Medulla oblongata (tissue), 1 donor: ENCODE measurements at regions not wholly inside any gene's neighbourhood (a gene's known extent, or its start where the extent isn't known, plus 50 kb on each side); places are given as distances from the start of the nearest gene placed in this dataset.
"Not testable (repeated sequence)": the region's sequence is repeated elsewhere in the genome, so short reads cannot be mapped to it uniquely, and the experiment has no call there.

ENCODE experiments used
- DNase-seq: peaks from one replicate; pipeline ENCODE4 v3.0.0-alpha.2; 2015; ENCODE audit errors: extremely low spot score

DNA sequence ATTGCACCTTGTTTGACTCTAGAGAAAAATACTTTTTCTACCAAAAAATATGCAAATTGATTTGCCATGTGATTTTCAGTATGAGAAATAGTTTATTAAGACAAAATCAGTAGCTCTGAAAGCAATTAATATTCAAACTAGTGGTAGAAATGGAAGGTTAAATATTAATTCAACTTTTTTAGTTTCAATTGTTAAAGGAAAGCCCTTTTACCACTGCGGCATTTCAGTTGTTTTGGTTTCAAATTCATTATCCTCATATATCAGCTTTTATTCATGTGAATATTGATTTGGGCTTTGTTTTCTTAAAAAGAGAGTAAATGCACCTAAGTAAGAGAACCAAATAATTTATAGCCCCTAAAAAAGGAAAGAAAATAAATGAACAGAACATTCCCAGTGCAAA, 660.6 kb upstream of the CHD1 start:
- no peak for DNase-seq

- no peak for DNase-seq
These were observed 659.2 kb upstream of the CHD1 start for GRCh38 chr5:99587983-99588382.

DNA sequence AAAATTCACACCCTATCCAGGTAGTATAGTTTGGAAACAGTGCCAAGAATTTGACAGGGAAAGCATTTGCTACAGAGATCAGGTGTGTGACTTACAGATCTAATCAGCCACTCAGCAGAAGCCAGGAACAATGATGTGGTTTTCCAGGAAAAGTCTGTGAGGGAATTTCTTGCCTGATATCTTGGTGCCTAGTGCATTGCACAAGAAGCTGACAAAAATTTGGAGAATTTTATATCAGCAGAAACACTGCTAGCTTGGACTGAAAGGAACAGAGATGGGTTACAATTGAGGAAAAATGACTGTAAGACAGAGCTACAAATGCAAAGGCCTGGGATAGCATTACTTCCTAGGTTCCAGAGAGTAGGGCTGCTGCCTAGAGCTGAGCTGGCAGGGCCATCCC, 658.1 kb upstream of the CHD1 start:
- no peak for DNase-seq

GRCh38 chr5:99581204-99581603, 652.4 kb upstream of the CHD1 start:
- not testable (repeated sequence) for DNase-seq

- not testable (repeated sequence) for DNase-seq
These were observed 634.3 kb upstream of the CHD1 start for GRCh38 chr5:99562937-99563627.

- DNase-seq, result no peak
These were observed 624.5 kb upstream of the CHD1 start for GRCh38 chr5:99553211-99553810.

DNA sequence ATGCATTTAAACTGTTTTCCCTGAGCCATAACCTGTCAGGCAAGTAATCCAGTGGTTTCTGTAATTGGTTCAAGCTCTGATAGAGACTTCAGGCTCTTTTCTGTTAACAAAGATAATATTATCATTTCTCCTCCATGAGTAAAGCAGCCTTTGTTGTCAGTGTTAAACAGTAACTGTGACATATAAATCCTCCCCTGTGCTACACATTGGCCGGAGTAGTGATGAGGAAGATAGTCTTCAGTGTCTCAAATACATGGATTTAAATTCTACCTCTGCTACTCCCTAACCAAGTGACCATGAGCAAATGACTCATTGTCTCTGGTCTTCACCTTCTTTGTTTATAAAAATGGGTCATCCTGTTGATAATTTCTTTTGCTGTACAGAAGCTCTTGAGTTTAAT, 615.5 kb upstream of the CHD1 start:
- no peak for DNase-seq

- DNase-seq, result no peak
These were observed 615.0 kb upstream of the CHD1 start for GRCh38 chr5:99543841-99544240.

DNA sequence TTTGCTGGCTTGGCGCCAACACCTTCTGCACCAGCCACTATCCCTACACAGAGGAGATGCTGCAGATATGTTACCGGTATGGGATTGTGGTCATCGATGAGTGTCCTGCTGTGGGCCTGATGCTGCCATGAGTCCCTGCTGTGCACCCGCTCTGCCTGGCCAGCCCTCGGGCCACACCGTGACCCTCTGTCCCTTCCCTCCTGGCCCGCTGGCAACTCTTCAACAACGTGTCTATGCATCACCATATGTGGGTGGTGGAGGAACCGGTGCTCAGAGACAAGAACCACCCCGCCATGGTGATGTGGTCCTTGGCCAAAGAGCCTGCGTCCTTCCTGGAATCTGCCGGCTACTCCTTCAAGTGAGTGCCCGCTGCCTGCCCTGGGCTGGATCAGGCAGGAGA, 605.4 kb upstream of the CHD1 start:
- DNase-seq, result peak; percentile 1

DNA sequence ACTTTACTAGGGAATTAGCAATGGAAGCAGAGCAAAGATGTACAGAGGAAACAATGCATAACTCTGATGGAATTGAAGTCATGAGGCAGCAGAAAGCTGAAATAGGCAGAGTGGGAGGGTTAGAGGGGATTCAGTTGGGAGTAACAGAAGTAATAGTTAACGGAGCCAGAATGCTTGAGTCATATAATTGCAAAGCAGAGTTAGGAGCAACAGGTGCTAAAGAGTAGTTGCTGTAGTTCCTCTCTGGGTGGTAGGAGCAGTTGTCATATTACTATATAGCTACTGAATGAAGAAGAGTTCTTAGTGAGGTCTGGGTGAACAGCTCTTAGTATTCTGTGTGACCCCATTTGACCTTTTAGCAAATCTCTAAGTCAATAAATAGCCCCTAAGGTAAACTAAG, 592.9 kb upstream of the CHD1 start:
- DNase-seq, result not testable (repeated sequence)

DNA sequence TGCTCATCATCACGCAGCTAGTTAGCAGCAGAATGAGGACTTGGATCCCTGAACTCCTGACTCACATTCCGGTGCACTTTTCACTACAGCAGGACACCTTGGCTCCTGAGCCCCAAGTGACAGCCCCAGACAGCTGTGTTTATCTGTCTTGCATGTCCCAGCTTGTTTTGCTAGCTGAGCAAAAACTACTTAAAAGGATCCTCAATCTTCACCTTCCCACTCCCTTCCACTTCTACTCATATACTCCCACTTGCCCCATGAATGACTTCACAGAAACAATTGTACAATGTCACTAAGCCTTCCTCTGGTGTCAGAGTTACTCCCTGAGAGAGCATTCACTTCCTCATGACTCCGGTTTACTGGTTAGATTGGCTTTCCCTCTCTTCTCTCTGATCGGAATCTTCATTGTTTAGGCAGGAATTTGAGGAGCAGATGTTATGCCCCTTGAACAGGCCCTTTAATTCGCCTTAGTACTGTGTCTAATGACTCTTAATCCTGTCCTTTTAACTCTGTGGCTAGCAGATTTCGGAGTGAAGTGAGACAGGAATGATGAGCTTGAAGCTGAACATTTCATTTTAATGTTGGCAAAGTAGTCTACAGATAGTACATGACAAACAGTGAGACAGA, 587.2 kb upstream of the CHD1 start:
- not testable (repeated sequence) for DNase-seq

- not testable (repeated sequence) for DNase-seq
These were observed 581.5 kb upstream of the CHD1 start for GRCh38 chr5:99510237-99510866.

GRCh38 chr5:99509064-99509463, 580.3 kb upstream of the CHD1 start:
- DNase-seq, result not testable (repeated sequence)

GRCh38 chr5:99495456-99495855, 566.6 kb upstream of the CHD1 start:
- DNase-seq, result not testable (repeated sequence)

- not testable (repeated sequence) for DNase-seq
These were observed 549.6 kb upstream of the CHD1 start for GRCh38 chr5:99478450-99478849.

DNA sequence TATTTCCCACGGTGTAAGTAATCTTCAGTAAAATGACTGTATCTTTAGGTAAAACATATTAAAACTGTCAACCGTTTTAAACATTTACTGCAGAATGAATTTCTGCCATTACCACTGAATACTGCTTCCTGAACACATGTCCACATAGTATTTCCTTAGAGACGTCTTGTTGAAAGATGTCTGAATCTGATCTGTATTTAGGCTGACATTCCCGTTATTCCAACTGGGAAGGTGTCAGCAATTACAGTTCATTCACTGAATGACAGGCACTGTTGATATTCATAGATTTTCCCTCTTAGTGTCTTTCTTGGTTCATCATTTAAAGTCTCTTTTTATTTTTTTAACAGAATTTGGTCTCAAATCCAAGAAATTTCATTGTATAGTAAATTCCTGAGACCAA, 544.5 kb upstream of the CHD1 start:
- not testable (repeated sequence) for DNase-seq

DNA sequence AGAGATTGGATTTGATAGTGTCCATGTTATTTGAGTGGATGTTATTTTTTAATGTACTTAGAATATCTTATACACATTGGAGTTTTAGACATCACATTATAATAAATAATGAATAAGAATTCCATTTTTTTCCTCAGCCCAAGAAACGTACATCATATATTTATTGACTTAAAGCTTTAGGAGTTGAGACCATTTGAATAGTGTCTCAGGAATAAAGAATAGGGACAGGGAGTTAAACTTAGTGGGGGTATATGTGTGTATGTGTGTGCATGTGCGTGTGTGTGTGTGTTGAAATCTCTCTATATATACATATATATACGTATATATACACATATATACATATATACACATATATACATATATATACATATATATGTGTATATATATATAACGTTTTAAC, 542.9 kb upstream of the CHD1 start:
- not testable (repeated sequence) for DNase-seq

GRCh38 chr5:99471178-99471577, 542.4 kb upstream of the CHD1 start:
- DNase-seq, result not testable (repeated sequence)

DNA sequence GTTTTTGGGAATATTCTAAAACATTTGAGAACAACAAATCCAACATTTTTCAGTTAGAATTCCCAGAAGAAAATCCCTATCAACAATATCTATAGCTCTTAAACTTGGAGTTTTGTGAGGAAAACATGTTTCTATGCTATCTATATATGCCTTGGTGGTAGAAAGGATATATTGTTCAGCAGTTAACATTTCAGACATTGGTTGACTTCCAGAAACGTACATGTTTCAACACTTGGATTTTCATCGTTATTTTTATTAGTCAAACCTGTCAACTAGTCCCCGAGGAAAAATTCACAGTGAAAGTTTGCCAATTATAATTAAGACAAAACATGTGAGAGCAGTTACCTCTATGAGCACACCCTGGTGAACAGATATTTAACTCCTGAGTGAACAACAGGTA, 541.8 kb upstream of the CHD1 start:
- DNase-seq, result not testable (repeated sequence)

- DNase-seq, result no peak
These were observed 531.9 kb upstream of the CHD1 start for GRCh38 chr5:99460701-99461100.

GRCh38 chr5:99453196-99453595, 524.4 kb upstream of the CHD1 start:
- DNase-seq, result no peak

DNA sequence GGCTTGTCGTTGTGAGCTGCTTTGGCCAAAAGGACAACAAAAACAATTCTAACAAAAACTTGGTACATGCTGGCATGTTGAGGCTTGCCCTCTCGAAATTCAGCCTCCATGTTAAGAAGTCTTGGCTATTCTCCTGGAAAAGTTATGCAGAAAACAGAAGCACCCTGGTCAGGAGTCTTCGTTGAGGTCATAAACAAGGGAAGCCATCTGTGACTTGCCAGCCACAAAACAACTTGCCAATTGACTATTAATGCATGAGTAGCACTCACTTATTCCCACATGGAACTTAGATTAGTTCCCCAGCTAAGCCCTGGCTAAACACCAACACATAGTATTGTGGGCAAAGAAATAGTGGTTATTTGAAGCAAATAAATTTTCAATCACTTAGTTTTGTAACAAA, 521.0 kb upstream of the CHD1 start:
- DNase-seq, result no peak

GRCh38 chr5:99445805-99446204, 517.0 kb upstream of the CHD1 start:
- DNase-seq, result no peak
